ENCODE measurements at regions not wholly inside any gene's neighbourhood (a gene's known extent, or its start where the extent isn't known, plus 50 kb on each side); places are given as distances from the start of the nearest gene placed in this dataset.

- TF ChIP-seq, protein P1, sequence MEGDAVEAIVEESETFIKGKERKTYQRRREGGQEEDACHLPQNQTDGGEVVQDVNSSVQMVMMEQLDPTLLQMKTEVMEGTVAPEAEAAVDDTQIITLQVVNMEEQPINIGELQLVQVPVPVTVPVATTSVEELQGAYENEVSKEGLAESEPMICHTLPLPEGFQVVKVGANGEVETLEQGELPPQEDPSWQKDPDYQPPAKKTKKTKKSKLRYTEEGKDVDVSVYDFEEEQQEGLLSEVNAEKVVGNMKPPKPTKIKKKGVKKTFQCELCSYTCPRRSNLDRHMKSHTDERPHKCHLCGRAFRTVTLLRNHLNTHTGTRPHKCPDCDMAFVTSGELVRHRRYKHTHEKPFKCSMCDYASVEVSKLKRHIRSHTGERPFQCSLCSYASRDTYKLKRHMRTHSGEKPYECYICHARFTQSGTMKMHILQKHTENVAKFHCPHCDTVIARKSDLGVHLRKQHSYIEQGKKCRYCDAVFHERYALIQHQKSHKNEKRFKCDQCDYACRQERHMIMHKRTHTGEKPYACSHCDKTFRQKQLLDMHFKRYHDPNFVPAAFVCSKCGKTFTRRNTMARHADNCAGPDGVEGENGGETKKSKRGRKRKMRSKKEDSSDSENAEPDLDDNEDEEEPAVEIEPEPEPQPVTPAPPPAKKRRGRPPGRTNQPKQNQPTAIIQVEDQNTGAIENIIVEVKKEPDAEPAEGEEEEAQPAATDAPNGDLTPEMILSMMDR (IDR thresholded peaks at IDR 0.05), result no peak
- TF ChIP-seq POLR2A (IDR thresholded peaks at IDR 0.05), result no peak
These were observed 1496.4 kb downstream of the RPA4 start for GRCh38 chrX:98380106-98380505.
